ENCODE measurements at regions not wholly inside any gene's neighbourhood (a gene's known extent, or its start where the extent isn't known, plus 50 kb on each side); places are given as distances from the start of the nearest gene placed in this dataset.

DNA sequence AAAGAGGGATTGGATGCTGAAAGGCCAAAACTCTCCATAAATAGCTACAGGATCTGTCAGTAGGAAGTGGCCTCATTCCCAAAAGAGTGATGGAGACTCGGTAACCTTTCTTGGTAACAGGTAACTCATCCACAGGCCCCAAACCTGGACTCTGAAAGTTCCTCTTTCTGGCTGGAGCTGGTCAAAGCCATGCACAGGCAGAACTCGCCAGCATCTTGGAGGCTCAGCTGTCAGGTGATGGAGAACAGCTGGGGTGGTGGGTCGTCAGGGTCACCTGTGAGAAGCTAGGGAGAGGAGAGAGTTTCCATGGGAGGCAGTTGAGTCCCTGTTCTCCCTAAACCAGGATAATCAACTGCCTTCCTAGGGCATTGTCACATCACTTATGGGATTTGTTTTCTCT, 354.3 kb upstream of the GATB start:
- POLR2A ChIA-PET = no interaction called here

DNA sequence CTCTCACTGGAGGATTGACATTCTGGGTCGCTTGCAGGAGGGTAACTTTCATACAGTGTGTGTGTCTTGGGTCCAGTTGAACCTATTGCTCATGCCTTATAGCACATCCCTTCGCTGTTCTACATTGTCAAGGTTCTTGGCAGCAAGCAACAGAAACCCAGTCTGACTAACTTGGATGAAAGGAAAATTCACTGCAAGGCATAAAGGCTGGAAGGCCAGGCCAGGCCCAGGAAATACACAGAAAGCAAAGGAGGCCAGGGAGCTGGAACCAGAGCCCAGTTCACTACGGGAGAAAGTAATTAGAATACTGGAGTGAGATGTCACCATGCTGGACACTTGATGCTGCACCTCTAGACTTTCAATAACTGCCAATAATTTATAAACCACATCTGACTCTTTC, 353.8 kb upstream of the GATB start:
- Histone ChIP-seq H3K36me3 (ENCODE audit: control insufficient read depth in 2 of 2, insufficient read depth in 1 of 2, low read length in 2 of 2) (no peaks in the 10 kb centered on the region), H3K4me3 (ENCODE audit: low read depth, low read length) (no peak overlapping the region), H3K27ac (ENCODE audit: extremely low read depth, low read depth, low read length) (no peak overlapping the region), H3K4me1 (ENCODE audit: control insufficient read depth, insufficient read depth, low read length) (no peaks in the 10 kb centered on the region), H3K9me3 (ENCODE audit: control insufficient read depth, insufficient read depth, low read depth, low read length) (no peaks in the 10 kb centered on the region)
- ChIA-PET POLR2A (no interaction called here), CTCF (no interaction called here)
- TF ChIP-seq ZNF10 (tag by site-specific recombination; IDR thresholded peaks at IDR 0.05) = no peak
- no peak for TF ChIP-seq ZNF311 (tag by site-specific recombination; IDR thresholded peaks at IDR 0.05; ENCODE audit: borderline replicate concordance)
- TF ChIP-seq ZNF248 (tag by site-specific recombination; IDR thresholded peaks at IDR 0.05) = no peak
- TF ChIP-seq ZNF112 (tag by site-specific recombination; IDR thresholded peaks at IDR 0.05) = no peak
- TF ChIP-seq, protein P1, sequence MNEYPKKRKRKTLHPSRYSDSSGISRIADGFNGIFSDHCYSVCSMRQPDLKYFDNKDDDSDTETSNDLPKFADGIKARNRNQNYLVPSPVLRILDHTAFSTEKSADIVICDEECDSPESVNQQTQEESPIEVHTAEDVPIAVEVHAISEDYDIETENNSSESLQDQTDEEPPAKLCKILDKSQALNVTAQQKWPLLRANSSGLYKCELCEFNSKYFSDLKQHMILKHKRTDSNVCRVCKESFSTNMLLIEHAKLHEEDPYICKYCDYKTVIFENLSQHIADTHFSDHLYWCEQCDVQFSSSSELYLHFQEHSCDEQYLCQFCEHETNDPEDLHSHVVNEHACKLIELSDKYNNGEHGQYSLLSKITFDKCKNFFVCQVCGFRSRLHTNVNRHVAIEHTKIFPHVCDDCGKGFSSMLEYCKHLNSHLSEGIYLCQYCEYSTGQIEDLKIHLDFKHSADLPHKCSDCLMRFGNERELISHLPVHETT (tag by site-specific recombination; IDR thresholded peaks at IDR 0.05) = no peak
- TF ChIP-seq MZF1 (tag by site-specific recombination; IDR thresholded peaks at IDR 0.05; ENCODE audit: borderline replicate concordance) = no peak
- TF ChIP-seq ZNF19 (tag by site-specific recombination; IDR thresholded peaks at IDR 0.05; ENCODE audit: low read depth) = no peak
- TF ChIP-seq ZNF596 (tag by site-specific recombination; IDR thresholded peaks at IDR 0.05) = no peak

More for the DNA sequence above, 354.3 kb upstream of the GATB start:
- H3K9me3 ChIP-seq (ENCODE audit: control insufficient read depth, insufficient read depth, low read depth, low read length) = no peaks in the 10 kb centered on the region
- H3K4me3 ChIP-seq (ENCODE audit: low read depth, low read length) = no peak overlapping the region
- no peaks in the 10 kb centered on the region for H3K36me3 ChIP-seq (ENCODE audit: control insufficient read depth in 2 of 2, insufficient read depth in 1 of 2, low read length in 2 of 2)
- H3K4me1 ChIP-seq (ENCODE audit: control insufficient read depth, insufficient read depth, low read length) = no peaks in the 10 kb centered on the region
- CTCF ChIA-PET = no interaction called here
- H3K27ac ChIP-seq (ENCODE audit: extremely low read depth, low read depth, low read length) = no peak overlapping the region
- no peak for TF ChIP-seq PRDM1 (tag by site-specific recombination; IDR thresholded peaks at IDR 0.05)
- TF ChIP-seq ZNF354C (tag by site-specific recombination; IDR thresholded peaks at IDR 0.05; ENCODE audit: borderline replicate concordance, low read depth) = no peak
- TF ChIP-seq, protein P2, sequence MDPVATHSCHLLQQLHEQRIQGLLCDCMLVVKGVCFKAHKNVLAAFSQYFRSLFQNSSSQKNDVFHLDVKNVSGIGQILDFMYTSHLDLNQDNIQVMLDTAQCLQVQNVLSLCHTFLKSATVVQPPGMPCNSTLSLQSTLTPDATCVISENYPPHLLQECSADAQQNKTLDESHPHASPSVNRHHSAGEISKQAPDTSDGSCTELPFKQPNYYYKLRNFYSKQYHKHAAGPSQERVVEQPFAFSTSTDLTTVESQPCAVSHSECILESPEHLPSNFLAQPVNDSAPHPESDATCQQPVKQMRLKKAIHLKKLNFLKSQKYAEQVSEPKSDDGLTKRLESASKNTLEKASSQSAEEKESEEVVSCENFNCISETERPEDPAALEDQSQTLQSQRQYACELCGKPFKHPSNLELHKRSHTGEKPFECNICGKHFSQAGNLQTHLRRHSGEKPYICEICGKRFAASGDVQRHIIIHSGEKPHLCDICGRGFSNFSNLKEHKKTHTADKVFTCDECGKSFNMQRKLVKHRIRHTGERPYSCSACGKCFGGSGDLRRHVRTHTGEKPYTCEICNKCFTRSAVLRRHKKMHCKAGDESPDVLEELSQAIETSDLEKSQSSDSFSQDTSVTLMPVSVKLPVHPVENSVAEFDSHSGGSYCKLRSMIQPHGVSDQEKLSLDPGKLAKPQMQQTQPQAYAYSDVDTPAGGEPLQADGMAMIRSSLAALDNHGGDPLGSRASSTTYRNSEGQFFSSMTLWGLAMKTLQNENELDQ (tag by site-specific recombination; IDR thresholded peaks at IDR 0.05; ENCODE audit: low read depth) = no peak
- TF ChIP-seq SCRT2 (tag by site-specific recombination; IDR thresholded peaks at IDR 0.05) = no peak
- TF ChIP-seq ZNF239 (tag by site-specific recombination; IDR thresholded peaks at IDR 0.05) = no peak
- no peak for TF ChIP-seq MYNN (tag by site-specific recombination; IDR thresholded peaks at IDR 0.05; ENCODE audit: borderline replicate concordance)
- TF ChIP-seq ZNF121 (tag by site-specific recombination; IDR thresholded peaks at IDR 0.05) = no peak
- TF ChIP-seq WT1 (tag by site-specific recombination; IDR thresholded peaks at IDR 0.05) = no peak
- no peak for TF ChIP-seq HOXD13 (CRISPR knock-in tag; IDR thresholded peaks at IDR 0.05; ENCODE audit: borderline replicate concordance)
- TF ChIP-seq ZBTB1 (tag by site-specific recombination; IDR thresholded peaks at IDR 0.05) = no peak
- no peak for TF ChIP-seq OSR2 (tag by site-specific recombination; IDR thresholded peaks at IDR 0.05)
- TF ChIP-seq, protein P3, sequence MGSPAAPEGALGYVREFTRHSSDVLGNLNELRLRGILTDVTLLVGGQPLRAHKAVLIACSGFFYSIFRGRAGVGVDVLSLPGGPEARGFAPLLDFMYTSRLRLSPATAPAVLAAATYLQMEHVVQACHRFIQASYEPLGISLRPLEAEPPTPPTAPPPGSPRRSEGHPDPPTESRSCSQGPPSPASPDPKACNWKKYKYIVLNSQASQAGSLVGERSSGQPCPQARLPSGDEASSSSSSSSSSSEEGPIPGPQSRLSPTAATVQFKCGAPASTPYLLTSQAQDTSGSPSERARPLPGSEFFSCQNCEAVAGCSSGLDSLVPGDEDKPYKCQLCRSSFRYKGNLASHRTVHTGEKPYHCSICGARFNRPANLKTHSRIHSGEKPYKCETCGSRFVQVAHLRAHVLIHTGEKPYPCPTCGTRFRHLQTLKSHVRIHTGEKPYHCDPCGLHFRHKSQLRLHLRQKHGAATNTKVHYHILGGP (tag by site-specific recombination; IDR thresholded peaks at IDR 0.05) = no peak
